GM19043 (cell line): ENCODE measurements at regions not wholly inside any gene's neighbourhood (a gene's known extent, or its start where the extent isn't known, plus 50 kb on each side); places are given as distances from the start of the nearest gene placed in this dataset.
"Not testable (repeated sequence)": the region's sequence is repeated elsewhere in the genome, so short reads cannot be mapped to it uniquely, and the experiment has no call there.

ENCODE experiments used
- ATAC-seq: cut with Tn5 transposase; IDR thresholded peaks from one replicate; pipeline ENCODE4 v1.9.1; 2021; ENCODE audit warnings: low read depth; ENCODE audit not compliant: unreplicated experiment

DNA sequence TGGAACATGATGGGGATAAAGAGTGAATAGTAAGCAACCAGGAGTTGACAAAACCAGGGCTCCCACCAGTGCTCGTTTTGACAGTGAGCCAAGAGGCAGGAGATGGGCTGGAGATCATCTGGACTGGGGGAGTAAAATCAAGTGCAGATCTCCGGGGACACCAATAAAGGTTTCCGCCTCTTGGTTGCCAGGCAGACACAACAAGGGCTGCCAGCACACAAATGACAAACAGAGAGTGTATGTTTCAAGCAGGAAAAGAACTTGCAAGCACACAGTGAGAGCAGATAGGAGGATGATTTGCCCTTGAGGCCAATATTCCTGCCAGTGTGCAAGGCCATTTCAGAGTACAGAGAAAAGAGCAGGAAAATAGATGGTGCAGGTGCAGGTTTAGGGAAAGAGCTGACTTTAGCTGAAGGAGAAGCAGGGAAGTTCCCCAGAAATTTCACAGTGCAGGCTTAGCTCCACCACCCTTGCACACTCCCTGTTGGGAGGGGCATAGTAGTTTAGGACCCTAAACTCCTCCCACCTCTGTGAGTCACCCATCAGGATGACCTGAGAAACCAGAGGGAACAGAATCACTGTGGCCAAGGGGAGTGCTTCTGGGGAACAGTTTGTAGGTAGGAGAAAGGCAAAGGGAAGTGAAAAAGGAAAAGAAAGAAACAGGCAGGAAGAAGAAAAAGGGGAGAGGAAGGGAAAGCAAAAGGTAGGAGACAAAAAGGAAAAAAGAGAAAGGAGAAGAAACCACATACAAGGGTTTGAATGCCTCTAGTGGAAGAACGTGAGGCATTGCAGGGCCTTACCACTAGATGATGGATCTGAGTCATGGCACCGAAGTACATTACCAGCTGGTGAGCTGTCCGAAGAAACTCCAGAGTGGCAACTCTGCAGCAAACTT, 404.4 kb downstream of the SLC6A15 start:
- ATAC-seq: no peak

DNA sequence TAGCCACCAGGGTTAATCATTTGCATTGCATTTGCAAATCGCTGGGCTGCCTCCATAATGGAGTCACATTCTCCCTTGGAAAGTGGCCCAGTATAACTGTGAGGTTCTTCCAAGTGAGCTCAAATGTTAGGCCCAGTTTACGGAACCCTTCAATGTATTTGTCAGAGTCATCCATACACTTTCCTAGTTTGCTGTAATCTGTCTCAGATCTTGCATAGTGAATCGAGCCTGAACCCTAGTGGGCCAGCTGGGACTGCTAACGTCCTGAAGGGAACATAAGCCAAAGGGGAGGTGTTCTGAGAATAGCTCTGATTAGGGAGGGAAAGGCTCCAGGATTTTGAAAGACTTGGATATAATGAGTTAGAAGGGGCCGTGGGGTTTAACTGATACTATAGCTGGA, 406.3 kb downstream of the SLC6A15 start:
- no peak for ATAC-seq

DNA sequence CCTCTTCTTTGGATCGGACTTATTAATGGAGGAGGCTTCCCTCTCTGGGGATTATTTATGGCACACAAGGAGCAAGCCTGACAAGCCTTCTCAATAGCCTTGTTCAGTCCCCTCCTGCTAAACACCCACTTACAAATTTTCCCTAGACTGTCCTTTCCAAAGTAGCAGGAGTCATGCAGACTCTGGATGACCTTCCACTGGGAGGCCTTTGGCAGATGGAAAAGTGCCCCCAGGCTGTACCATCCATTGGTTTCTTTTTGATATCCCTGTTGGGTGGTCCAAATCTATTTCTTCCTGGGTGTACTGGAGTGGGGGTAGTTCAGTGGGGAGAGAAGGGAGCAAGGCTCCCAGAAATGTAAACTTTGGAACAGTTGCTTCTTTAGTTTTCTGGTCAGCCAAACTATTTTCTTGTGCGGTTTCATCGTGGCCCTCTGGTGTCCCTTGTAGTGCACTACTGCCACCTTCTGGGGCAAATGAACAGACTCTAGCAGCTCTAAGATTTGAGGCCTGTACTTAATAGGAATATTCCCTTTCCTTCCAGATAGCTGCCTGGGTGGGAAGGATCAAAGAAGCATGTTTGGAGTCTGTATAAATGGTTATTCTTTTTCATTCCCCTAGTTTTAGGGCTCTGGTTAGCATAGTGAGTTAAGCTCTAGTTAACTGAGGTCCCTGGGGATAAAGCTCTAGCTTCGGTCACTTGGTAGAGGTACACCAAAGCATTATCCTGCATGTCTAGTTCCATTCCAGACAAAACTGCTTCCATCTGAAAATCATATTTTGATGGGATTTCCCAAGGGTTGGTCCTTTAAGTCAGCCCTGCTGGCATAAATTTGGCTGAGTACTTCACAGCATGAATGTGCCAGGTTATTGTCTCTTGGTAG, 409.5 kb downstream of the SLC6A15 start:
- ATAC-seq: peak; percentile 73

GRCh38 chr12:84502180-84502860, 410.3 kb downstream of the SLC6A15 start:
- no peak for ATAC-seq

DNA sequence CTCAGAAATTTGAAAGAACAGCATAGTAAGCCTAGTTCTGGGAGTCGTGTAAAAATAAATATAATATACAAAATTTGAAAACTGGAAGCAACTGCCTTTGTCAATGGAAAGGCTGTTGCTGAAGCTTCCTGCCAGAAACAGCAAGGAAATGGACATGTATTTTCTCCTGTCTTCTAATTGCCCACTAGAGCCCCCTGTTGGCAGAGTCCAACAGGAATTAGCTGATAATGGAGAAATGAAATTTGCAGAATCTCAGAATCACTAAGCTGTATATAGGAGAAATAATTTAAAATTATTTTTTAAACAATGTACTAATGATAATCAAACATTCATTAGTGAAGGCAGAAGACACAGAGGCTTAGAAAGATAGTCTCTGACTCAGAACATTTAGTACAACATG, 414.8 kb downstream of the SLC6A15 start:
- ATAC-seq: no peak

- ATAC-seq: no peak
Observed at GRCh38 chr12:84495711-84496110, 416.9 kb downstream of the SLC6A15 start.

DNA sequence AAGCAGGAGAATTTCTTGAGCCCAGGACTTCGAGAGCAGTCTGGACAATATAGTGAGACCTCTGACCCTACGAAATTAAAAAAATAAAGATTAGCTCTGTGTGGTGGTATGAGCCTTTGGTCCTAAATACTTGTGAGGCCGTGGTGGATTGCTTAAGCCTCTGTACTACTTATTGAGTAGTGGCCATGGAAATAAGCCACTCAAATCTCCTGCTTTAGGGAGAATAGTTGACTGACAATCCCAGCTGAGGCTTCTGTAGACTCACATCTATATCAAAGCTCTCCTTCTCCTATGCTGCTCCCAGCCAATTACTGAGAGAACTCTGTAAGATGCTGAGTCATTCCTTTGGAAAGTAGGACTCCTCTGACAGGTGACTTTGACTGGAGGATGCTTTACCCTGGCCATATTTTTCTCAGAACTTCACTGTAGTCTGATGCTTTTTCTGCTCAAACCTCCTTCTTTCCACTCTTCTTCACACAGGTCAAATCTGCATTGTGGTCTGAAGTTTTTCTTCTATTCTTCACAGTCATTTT, 420.2 kb downstream of the SLC6A15 start:
- ATAC-seq: no peak

DNA sequence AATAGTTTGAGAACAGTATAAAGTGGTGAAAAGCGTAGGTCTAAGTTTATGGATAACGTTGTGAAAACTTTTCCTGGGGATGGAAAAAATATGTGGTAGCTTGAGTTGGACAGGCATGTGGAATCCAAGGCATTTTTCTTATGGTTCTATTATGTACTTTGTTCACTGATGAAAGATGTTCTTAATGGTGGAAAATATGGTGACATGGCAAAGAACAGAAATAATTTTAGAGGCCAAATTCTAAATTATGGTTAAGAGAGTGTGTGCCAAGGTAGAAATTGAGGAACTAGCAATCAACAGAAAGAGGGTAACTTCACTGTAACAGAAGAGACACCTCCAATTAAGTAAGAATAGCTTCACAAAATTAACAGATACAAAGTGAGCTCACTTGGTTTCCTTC, 427.8 kb downstream of the SLC6A15 start:
- ATAC-seq: no peak

DNA sequence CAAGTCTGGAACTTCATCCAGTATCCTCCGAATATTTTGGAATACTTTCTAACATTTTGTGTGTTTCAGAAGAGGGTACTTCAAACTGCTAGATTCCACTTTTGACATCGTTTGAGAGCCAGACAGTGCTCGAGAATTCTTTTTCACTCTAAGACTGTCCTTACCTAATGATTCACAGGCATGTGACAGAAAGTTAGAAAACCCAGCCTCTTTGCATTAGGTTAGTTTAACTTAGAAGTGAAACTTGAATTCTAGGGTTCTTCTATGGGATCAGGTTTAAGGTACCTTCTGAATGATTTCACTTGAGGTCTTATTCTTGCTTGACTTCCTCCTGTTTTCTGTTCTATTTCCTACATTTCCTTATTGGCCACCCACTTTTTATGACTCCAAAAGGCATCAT, 431.8 kb downstream of the SLC6A15 start:
- no peak for ATAC-seq

DNA sequence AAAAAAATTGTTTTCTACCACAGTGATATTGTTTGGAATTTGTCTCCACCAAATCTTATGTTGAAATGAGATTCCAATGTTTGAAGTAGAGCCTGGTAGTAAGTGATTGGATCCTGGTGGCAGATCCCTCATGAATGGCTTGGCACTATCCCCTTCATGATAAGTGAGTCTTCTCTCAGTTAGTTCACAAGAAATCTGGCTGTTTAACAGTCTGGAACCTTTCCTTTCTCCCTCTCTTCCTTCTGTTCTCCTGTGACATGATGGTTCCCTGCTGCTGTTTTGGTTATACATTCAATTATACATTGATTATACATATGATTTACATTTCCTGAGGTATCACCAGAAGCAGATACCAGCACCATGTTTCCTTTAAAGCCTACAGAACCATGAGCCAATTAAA, 442.2 kb downstream of the SLC6A15 start:
- ATAC-seq: no peak

GRCh38 chr12:84464616-84465015, 448.0 kb downstream of the SLC6A15 start:
- ATAC-seq: no peak

- ATAC-seq: no peak
Observed at GRCh38 chr12:84463741-84464495, 448.7 kb downstream of the SLC6A15 start.

DNA sequence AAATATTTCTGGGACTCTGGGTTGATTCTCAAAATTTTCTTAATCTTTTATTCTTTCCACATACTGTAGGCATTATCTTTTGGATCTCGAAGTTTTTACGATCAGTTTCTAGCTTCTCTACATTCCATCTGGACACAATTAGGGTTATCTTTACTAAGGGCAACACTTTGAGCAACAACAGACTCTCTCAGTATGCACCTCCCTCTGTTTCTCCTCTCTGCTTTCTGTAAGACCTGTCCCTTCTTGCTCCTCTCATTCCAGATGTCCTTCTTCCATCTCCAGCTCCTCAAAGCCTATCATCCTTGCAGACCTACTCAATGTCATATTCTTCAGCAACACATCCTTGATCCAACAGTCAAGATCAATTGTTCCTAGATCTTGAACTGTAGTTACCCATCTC, 457.0 kb downstream of the SLC6A15 start:
- ATAC-seq: no peak

- not testable (repeated sequence) for ATAC-seq
Observed at GRCh38 chr12:84446478-84446877, 466.1 kb downstream of the SLC6A15 start.

- no peak for ATAC-seq
Observed at GRCh38 chr12:84436134-84436533, 476.5 kb downstream of the SLC6A15 start.

GRCh38 chr12:84435682-84436081, 476.9 kb downstream of the SLC6A15 start:
- ATAC-seq: no peak

DNA sequence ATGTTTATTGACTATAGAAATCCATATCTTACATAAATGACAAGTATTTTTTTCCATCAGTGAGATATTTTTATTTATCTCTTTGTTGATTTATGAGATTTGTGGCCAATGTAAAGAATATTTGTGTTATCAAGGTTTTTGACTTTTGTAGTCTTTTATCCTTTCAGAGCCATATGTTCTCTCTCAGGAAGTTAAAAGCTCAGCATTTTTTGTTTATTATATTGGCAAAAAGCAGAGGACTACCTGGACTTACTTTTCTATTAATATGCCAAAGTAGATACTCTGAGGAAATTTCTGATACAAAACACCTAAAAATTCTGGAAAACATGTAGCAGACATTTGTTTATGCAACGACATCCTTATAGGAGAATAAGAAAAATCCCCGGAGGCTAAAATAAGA, 490.3 kb downstream of the SLC6A15 start:
- ATAC-seq: no peak

GRCh38 chr12:84421103-84421502, 491.5 kb downstream of the SLC6A15 start:
- no peak for ATAC-seq

- ATAC-seq: no peak
Observed at GRCh38 chr12:84416626-84417025, 496.0 kb downstream of the SLC6A15 start.

GRCh38 chr12:84415946-84416345, 496.7 kb downstream of the SLC6A15 start:
- ATAC-seq: no peak
